ELR (cell line): ENCODE measurements at regions not wholly inside any gene's neighbourhood (a gene's known extent, or its start where the extent isn't known, plus 50 kb on each side); places are given as distances from the start of the nearest gene placed in this dataset.

Experiments used
- DNase-seq: peaks from one replicate; pipeline ENCODE4 v3.0.0-alpha.2; 2015; ENCODE audit warnings: low read depth

DNA sequence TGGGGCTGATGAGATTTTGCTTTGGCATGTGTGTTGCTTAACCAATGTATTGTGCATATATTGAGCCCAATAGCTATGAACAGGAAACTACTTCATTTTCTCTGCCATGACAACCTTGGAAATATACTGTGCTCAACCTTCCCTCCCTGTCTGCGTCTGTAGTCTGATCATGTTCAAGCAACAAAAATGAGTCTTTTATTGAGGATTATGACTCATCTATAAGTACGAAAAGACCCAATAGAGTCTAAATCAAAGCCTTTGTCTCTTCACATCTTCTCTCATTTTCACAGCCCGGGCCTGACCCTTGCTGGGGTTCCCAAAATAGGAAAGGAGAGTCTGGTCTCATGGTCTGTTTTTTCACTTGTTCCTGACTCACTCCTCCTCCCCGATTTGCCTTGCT, 158.2 kb downstream of the CAND1 start:
- no peak for DNase-seq

DNA sequence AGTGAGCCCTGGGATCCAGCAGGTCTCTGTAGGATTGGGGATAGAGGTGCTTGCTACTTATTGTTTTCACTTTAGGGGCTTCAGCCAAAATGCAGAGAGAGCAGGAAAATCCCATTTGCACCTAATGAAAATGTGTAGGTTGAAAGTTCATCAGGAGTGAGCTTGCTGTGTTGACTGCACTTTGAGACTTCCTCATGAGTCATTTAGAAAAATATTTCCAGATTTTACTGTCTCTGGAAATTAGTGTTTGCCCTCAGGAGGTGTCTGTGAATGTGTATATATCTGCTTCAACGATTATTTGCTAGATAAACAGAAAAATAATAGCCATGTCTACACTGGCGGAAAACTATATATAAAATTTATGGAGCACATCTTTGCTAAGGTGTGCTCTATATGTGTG, 159.3 kb downstream of the CAND1 start:
- DNase-seq = peak; percentile 31

DNA sequence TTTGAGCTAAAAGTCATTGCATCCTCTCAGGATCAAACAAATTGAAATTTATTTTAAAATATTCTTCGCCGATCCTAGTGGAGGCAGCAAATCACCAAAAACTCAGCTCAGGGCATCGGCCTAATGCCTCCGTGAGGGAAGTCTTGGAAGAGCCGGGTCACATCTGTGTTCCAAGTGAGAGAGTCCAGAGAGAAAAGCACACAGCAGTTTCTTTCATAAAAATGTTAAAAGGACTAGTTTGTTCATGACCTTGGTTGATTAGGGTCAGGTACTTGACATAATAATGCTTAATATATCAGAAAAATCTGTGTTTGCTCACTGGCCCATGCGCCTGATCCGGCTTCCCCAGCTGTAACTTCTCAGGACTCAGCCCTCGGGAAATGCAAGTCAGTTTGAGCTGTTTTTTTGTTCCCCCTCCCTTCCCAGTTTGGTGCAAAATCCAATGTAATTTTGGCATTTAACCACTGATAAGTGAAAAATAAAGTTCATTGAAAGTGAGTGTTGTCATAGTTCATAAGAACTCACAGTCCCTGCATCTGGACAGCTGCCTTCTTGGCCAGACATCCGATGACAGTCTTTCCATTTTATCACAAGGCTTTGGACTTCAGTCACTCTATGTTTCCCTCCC, 161.7 kb downstream of the CAND1 start:
- DNase-seq = no peak

DNA sequence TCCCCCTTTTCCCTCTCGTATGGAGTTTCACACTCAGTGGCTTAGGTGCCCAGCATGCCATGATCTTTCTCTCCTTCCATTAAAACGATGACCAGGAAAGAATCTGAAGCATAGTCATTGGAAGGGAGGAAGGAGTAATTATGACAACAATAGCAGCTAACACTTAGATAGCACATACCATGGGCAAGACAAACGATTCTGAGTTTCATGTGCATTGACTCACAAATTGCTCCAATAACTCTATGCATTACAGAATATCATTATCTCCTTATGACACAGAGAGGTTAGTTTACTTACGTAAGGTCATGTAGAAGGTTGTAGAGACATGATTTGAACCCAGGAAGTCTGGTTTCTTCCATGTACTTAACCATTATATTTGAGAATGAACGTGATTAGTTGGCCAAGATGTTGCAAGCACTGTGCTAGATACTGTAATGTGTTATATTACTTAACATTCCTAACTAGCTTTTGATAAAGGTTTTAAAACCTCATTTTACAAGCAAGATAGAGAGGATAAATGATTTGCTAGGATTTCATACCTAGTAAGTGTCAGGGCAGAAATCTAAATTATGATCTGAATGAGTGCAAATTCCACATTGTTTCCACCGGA, 162.4 kb downstream of the CAND1 start:
- DNase-seq = peak; percentile 33

DNA sequence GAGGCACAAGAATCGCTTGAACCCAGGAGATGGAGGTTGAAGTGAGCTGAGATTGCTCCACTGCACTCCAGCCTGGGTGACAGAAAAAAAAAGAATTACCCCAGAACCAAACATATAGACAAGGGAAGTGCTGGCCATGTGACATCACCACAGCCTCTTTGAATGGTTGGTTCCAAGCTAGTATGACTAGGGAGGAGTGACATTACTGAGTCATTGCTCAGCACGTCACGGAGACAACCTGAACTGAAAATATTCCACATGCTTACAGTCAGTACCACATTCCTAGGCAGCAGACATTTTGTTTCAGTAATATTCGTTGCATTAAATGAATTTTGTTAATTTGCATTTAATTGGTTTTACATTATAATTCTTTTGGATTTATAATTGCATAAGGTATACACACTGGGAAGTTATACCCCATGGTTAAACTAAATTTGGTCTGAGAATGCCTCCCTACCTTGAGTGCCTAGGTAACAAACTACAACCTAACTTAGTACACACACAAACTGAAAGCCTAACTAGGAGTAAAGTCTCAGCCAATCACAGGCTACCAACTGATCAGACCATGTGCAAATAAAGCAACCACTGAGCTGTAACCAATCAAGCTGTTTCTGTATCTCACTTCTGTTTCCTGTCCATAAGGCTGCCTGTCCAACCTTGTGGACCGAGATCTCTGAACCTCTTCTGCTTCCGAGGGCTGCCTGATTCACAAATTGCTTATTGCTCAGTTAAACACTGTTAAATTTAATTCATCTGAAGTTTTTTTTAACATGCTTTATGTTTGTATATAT, 164.4 kb downstream of the CAND1 start:
- DNase-seq = peak; percentile 65

DNA sequence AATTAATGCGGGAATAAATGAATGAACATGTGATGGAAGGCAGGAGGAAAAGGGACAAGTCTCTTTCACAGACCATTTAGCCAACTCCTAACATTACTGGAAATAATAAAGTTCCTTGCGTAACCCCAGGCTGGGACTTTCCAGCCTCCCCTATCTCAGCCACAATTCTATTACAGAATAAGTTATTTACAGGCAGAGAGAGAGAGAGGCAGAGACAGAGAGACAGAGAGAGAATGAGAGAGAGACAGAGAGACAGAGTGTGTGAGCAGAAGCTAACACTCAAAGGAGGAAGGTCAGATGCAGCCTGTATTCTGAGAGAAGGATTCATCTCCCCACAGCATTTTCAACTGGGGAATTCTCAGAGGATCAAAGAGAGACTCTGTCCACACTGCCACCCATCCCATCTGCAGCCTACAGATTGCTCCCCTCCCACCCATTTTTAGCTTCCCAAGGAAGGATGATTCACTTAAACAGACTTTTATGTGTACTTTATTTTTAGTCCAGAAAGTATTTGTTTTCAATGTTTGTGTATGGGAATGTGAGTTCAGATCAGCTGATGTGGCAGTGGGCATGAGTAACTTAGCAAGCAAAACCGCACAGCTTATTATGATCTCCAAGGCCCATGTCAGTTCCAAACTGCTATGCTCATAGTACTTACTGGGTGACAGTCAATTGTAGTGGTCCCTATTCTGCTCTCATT, 165.7 kb downstream of the CAND1 start:
- DNase-seq = peak; percentile 92

DNA sequence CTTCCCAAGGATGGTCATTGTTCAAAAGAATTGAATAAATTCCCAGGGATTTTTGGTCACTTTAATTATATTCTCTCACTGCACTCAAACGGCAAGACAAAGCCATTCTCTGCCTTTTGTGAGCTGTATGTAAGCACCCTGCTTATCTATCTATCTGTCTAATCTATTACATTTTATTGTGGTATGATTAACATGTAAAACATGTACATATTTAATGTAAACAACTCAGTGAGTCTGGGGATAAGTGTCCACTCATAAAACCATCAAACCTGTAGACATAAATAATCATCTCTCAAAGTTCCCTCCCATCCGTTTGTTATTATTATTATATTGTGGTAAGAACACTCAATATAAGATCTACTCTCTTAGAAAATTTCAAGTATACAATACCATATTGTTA, 167.1 kb downstream of the CAND1 start:
- DNase-seq = peak; percentile 69

DNA sequence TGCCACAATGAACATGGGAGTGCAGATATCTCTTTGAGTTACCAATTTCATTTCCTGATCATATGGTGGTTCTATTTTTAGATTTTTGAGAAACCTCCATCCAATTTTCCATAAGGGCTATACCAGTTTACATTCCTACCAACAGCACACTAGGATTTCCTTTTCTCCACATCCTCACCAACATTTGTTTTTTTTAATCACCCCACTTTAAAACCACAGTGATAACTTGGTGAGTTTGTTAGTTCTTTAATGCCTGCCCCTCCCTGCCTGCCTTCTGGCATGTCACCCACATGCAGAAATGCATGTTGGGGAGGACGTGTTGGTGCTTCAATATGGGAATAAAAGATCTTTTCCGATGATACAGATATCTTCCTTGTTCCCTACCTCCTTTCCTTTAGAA, 167.9 kb downstream of the CAND1 start:
- DNase-seq = no peak

DNA sequence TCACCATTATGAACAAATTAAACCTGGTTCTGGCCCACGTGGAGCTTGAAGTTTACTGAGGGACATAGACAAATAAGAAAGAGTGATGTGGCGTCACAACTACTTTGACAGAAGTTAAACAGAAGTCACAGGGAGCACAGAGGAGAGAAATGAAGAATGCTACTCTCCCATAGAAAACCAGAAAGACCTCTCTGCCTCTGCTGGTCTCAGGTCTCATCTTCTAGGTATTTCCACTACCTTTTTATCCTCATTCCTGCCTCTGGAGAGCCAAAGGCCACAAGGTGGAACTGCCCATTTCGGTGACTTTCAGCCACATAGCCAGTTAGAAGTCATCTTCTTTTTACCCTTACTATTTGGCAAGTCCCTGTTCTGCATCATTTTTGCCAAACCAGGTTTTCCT, 170.5 kb downstream of the CAND1 start:
- DNase-seq = no peak

DNA sequence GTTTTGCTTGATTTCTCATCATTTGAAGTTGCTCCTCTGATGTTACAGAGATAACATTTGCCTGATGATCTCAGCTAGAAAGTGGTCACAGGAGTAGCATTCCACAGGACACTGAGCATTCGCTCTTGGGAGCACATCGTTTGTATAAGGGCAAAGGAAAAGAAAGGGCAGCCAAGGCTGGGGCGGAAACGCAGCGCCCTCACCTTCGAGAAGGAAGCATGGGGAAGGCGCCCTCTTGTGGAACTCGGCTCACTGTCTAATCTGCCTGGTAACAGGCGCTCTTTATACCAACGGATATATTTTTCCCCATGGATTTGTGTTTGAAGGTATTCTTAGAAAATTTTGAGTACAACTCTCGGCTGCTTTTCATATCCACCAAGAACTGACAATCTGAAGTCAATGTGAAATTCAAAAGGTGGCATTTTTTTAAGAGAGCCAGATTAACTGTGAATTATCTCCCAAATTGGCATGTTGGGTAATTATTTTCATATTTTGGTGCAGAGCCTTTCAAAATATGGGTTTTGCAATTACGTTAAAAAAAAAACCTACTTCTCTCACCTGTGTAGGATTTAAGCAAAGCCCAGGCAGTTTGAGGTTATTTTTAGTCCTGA, 172.7 kb downstream of the CAND1 start:
- peak; percentile 78 for DNase-seq

DNA sequence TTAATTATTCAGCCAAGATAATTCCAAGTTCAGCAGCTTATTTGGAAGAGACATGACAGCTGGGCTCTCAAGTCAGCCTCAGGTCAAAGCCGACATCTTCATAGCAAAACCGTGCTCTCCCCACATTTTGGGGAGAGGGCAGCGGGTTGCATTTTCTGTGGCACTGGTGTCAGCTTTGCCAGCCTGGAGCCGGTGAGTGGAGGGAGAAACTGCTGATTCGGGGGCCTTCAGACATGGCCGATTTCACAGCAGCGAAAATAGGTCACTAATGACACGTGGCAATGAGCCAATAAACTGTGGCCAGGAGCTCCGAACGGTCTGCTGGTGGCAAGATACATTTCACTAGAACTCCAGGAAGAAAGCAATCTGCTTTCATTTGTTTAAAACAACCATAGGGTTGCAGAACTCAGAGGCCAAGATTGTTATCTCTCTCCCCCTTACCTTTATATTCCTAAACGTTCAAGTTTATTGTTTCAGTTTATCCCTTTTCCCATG, 173.2 kb downstream of the CAND1 start:
- DNase-seq = no peak

DNA sequence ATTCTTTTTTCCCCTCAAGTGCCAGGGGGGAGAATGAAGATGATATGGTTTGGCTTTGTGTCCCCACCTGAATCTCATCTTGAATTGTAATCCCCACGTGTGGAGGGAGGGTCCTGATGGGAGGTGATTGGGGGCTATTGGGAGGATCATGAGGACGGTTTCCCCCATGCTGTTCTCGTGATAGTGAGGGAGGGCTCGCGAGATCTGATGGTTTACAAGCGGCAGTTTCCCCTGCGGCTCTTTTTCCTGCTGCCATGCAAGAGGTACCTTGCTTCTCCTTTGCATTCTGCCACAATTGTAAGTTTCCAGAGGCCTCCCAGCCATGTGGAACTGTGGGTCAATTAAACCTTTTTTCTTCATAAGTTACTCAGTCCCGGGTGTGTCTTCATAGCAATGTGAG, 173.7 kb downstream of the CAND1 start:
- DNase-seq = no peak

DNA sequence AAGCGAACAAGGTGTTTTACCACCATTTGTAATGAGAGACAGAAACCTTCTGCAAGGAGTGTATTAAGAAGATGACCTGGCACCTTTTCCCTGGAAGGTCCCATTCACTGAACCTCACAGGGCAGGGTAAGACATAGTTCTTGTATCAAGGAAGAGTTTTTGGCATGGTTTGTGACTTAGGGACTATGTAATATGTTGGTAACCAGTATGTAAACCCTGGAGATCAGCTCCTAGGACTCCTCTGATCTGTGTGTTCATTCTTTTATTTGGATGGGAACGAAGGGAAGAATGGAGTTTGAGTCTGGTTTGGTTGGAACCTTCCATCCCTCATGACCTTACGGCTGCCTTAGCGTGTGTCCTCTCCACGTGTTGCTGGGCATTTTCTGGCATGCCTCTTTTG, 175.4 kb downstream of the CAND1 start:
- DNase-seq = no peak

DNA sequence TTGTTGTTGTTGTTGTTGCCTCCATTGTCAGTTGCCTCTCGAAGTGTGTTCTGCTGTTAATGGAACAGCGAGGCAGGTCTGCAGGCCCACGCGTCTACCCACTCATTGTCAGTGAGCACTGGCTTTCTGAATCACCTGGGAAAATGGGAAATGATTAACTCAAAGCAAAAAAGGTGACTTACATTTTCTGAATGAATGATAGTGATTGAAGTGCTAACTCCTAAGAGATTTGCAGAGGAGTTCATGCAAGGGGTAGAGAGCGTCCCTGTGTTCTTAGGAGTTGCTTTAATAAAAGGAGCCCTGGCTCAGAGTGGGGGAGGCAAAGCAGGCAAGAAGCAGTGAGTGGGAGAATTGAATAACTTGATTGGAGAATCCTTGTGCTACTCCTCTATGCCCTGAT, 177.6 kb downstream of the CAND1 start:
- no peak for DNase-seq

DNA sequence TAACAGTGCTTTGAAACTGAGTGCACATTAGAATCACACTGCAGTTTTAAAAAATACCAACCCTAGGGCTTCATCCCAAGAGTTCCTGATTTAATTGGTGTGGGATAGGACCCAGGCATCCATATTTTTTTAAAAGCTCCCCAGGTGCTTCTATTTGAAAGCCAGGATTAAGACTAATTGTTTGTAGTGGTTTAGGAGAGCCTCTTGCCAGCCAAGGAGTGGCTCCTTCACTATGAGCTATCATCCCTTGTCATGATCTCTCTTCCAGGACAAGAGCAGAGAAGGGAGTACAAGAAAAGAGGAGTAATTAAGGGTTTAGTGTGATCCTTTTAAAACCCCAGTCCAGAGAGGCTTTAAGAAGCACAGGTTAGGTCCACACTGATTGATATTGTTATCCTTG, 178.0 kb downstream of the CAND1 start:
- no peak for DNase-seq

DNA sequence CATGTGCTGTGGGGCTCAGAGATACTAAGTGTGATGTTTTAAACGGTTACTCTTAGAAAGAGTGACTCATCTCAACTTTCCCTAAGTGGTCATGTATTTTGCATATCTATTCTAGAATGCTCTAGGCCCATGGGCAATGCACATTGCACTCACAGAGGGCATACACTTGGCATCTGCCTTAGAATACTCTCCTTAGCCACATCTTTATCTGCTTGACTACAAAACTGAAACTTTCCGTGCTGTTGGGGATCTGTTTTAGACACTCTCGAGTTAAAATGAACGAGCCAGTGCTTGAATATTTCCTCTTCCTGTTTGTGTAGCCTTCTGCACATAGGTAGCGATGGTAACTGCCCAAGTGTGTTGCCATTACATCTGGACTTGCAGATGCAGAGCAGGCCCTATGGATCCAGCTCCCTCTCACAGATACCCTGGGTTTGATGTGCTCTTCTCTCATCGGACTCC, 180.5 kb downstream of the CAND1 start:
- DNase-seq = no peak

DNA sequence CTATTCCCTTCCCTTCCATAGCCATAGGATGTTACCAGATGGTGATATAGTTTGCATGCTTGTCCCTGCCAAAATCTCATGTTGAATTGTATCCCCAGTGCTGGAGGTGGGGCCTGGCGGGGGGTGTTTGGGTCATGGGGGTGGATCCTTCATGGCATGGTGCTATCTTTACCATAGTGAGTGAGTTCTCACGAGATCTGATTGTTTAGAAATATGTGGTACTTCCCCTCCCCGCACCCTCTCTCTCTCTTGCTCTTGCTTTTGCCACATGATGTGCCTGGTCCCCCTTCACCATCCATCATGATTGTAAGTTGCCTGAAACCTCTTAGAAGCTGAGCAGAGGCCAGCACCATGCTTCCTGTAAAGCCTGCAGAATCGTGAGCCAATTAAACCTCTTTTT, 181.3 kb downstream of the CAND1 start:
- no peak for DNase-seq

DNA sequence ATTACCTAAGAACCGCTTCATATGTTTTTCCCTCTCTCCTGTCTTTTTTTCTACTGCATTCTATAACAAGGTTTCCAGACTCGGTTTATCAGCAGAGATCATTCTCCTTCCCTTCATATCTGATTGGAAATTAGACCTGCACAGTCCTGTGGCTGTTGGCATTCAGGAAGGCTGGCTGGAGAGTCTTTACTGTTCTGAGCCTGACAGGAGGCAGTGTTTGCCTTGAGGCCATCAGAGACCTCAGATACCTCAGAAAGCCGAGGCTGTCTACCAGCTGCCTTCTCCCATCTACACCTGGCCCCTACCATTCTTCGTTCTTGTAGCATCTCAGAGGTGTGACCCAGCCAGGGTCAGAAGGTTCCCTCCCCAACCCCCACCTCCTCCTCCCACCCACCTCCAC, 182.0 kb downstream of the CAND1 start:
- no peak for DNase-seq

DNA sequence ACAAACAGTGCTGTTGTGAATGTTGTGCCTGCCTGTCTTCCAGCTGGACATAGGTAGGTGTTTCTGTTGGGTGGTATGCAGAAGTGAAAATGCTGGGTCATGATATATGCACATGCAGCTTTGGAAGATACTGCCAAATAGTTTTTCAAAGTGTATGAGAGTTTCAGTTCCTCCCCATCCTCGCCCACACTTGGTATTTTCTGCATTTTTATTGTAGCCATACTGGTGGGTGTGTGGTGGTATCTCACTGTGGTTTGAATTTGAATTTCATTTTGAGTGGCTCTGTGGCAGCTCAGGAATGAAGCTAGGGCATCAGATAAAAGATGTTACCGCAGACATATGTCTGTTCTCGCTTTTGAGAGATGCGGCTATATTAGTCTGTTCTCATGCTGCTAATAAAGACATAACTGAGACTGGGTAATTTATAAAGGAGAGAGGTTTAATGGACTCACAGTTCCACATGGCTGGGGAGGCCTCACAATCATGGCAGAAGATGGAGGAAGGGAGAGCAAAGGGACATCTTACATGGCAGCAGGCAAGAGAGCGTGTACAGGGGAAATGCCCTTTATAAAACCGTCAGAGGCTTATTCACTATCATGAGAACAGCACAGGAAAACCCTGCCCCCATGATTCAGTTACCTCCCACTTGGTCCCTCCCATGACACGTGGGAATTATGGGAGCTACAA, 183.1 kb downstream of the CAND1 start:
- DNase-seq = no peak

DNA sequence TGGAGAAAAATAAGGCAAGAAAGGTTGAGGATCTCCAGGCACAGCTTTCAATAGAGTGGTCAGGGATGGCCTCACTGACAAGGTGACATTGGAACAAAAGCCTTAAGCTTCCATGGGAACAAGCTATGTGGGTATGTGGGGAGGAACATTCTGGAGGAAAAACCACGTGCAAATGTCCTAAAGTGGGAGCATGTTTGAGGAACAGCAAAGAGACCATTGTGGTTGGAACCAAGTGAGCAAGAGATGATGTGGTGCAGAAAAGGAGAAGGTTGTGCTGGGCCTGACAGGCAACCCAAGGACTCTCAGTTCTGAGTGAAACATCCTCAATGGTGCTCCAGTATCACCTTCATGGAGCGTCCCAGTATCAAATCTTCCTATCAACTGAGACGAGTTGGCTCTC, 184.0 kb downstream of the CAND1 start:
- DNase-seq = no peak

DNA sequence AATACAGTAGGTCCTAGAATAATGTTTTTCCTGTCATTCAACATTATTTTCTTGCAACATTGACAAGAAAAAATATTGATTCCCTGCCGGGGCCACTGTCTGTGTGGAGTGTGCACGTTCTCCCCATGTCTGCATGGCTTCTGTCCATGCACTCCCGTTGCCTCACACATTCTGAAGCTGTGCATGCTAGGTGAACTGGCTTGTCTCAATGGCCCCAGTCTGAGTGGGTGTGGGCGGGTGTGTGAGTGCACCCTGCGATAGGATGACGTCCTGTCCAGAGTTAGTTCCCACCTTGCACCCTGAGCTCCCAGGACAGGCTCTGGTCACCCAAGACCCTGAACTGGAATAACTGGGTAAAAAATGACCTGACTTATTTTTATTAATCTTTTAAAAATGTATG, 186.1 kb downstream of the CAND1 start:
- DNase-seq = no peak
